ENCODE measurements at regions not wholly inside any gene's neighbourhood (a gene's known extent, or its start where the extent isn't known, plus 50 kb on each side); places are given as distances from the start of the nearest gene placed in this dataset.

DNA sequence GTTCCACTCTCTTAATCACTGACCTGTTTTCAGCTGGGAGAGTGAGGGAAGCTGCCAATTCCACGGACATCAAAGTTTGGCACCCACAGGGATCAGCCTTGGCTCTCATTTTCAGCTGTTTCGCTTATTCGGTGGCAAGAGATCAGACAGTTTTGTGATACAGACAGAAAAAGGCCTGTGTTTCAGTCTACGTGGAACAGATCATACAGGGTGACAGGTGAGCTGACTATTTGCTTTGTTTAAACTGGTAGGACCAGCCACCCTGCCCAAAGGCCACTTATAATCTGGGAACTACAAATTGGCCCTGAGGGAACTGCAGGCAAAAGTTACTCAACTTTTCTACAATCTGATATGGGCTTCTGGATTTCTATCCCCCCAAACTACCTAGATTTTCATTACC is 128.6 kb downstream of the ZNF467 start:
- DNase-seq (ENCODE audit: extremely low spot score in 2 of 2): no peak
- no peak overlapping the region for H3K4me3 ChIP-seq
- H3K36me3 ChIP-seq: no peaks in the 10 kb centered on the region
- no peaks in the 10 kb centered on the region for H3K9me3 ChIP-seq
- intact Hi-C loops (cut with DNase I): no loop called here
- H3K4me1 ChIP-seq: no peaks in the 10 kb centered on the region
- no peak for TF ChIP-seq POLR2A (IDR thresholded peaks at IDR 0.05)
- TF ChIP-seq, protein P1, sequence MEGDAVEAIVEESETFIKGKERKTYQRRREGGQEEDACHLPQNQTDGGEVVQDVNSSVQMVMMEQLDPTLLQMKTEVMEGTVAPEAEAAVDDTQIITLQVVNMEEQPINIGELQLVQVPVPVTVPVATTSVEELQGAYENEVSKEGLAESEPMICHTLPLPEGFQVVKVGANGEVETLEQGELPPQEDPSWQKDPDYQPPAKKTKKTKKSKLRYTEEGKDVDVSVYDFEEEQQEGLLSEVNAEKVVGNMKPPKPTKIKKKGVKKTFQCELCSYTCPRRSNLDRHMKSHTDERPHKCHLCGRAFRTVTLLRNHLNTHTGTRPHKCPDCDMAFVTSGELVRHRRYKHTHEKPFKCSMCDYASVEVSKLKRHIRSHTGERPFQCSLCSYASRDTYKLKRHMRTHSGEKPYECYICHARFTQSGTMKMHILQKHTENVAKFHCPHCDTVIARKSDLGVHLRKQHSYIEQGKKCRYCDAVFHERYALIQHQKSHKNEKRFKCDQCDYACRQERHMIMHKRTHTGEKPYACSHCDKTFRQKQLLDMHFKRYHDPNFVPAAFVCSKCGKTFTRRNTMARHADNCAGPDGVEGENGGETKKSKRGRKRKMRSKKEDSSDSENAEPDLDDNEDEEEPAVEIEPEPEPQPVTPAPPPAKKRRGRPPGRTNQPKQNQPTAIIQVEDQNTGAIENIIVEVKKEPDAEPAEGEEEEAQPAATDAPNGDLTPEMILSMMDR (IDR thresholded peaks at IDR 0.05): no peak
- no peak overlapping the region for H3K27ac ChIP-seq
- H3K27me3 ChIP-seq: no peaks in the 10 kb centered on the region

DNA sequence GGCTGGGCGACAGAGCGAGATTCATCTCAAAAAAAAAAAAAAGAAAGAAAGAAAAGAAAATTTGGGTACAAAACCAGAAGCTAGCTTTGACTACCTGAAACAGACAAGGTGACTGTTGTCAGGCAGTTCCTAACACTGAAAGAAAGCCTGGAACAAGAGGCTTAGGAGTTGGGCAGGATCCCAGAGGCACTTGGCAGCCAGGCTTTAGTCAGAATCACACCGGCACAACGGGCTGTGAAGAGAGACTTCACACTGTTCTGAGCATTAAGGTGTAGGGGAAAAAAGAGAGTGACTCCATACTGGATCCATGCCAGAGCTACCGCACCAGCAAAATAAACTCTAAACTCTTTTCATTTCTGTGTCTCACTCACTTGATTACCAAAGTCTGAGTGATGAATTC is 130.8 kb downstream of the ZNF467 start:
- intact Hi-C loops (cut with DNase I): no loop called here
- H3K4me3 ChIP-seq: no peak overlapping the region
- H3K9me3 ChIP-seq: no peaks in the 10 kb centered on the region
- TF ChIP-seq, protein P1 (IDR thresholded peaks at IDR 0.05): no peak
- TF ChIP-seq POLR2A (IDR thresholded peaks at IDR 0.05): no peak
- no peak for TF ChIP-seq POLR2AphosphoS5 (IDR thresholded peaks at IDR 0.05; ENCODE audit: insufficient read depth in 1 of 2, low read depth in 1 of 2)
- no peak overlapping the region for H3K27ac ChIP-seq
- H3K36me3 ChIP-seq: no peaks in the 10 kb centered on the region
- no peaks in the 10 kb centered on the region for H3K27me3 ChIP-seq
- no peaks in the 10 kb centered on the region for H3K4me1 ChIP-seq
- no peak for DNase-seq (ENCODE audit: extremely low spot score in 2 of 2)

DNA sequence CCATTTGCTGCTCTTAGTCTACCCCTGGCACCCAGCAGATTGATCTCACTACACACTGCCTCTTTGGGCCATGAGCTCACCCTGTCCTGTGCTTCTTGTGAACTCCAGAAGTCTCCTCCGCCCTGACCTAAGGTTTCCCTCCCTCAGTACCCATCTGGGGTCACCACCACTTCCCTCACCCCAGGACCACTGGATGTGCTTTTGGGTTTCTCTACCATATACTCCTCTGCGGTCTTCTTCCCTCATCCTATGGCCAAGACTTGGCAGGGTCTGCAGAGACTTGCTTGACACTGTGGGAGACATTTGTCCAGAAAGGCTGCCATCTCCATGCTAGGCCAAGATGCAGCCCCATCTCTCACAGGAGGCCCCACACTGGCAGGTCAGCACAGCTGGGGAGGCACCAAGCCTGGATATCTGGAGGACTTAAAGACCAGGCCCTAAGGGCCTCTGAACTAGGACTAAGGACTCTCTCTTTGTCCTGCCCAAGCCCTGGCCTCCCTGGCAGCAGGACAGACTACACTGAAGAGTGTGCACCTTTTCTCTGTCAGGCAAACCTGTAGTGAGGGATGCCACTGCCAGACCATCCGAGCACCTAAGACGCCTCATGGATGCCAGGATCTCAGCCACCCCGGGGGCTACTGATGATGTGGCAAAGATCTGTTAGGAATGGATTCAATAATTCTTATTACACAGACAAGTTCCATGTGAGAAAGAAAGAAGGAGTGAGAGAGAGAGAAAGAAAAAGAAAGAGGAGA is 134.6 kb downstream of the ZNF467 start:
- no peaks in the 10 kb centered on the region for H3K9me3 ChIP-seq
- H3K27ac ChIP-seq: no peak overlapping the region
- DNase-seq (ENCODE audit: extremely low spot score in 2 of 2): peak in 1 of 2 donors; percentile 72
- H3K27me3 ChIP-seq: no peaks in the 10 kb centered on the region
- intact Hi-C loops (cut with DNase I): no loop called here
- TF ChIP-seq, protein P1 (IDR thresholded peaks at IDR 0.05): no peak
- TF ChIP-seq POLR2AphosphoS5 (IDR thresholded peaks at IDR 0.05; ENCODE audit: insufficient read depth in 1 of 2, low read depth in 1 of 2) (no peak), POLR2A (IDR thresholded peaks at IDR 0.05) (no peak)
- H3K4me3 ChIP-seq: no peak overlapping the region
- H3K4me1 ChIP-seq: no peaks in the 10 kb centered on the region
- no peaks in the 10 kb centered on the region for H3K36me3 ChIP-seq

DNA sequence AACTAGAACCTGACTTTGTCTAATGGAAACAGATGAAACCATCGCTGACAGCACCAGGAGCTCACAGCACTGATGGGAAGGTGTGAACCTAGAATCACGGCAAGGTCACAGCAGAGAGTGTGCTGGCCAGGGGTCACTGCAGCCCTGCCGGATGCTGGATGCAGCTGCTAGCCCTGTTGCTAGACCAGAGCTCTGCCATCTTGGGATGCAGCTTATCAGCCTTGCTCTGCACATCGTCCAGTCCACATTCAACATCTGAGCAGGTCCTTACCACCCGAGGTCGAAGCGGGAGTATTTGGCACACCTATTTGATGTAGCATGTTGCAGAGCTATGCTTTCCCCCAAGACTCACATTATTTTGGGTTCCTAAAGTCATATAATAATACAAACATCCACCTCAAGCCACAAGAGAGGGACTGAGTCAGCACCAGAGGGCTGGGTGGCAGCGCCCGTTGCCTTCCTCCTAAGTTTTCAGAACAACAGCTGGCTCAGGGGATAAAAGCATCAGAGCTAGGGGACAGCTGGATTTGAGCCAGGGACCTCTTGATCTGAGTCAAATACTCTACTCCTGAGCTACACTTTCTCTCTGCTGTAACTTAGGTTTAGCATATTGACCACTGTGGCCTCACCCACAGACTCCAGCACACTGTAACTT is 135.3 kb downstream of the ZNF467 start:
- Histone ChIP-seq H3K27me3 (no peaks in the 10 kb centered on the region), H3K4me3 (no peak overlapping the region), H3K27ac (no peak overlapping the region), H3K36me3 (no peaks in the 10 kb centered on the region), H3K9me3 (no peaks in the 10 kb centered on the region), H3K4me1 (no peaks in the 10 kb centered on the region)
- peak in 1 of 2 donors; percentile 88 for DNase-seq (ENCODE audit: extremely low spot score in 2 of 2)
- TF ChIP-seq POLR2AphosphoS5 (IDR thresholded peaks at IDR 0.05; ENCODE audit: insufficient read depth in 1 of 2, low read depth in 1 of 2) (no peak), POLR2A (IDR thresholded peaks at IDR 0.05) (no peak)
- TF ChIP-seq, protein P1 (IDR thresholded peaks at IDR 0.05): no peak
- intact Hi-C loops (cut with DNase I): no loop called here

Measured in vagina (tissue), 2 donors.